HCT116 (cell line): ENCODE measurements at regions not wholly inside any gene's neighbourhood (a gene's known extent, or its start where the extent isn't known, plus 50 kb on each side); places are given as distances from the start of the nearest gene placed in this dataset.

ENCODE experiments used
- ATAC-seq: fragments of 200-7000 bp; cut with Tn5 transposase; 2 replicates; pipeline ENCODE4 v1.9.1; 2020; ENCODE audit warnings: mild to moderate bottlenecking, moderate library complexity
- BruUV-seq: library from RNA; stranded (reverse); fragments of 400-500 nt; replicated peaks from 2 replicates; lab custom pipeline; 2021; lab: Mats Ljungman, UMichigan
- CTCF ChIA-PET: fragments of 300-600 bp; sonication (Branson Sonifier 250); formaldehyde crosslinking; loops from one replicate; lab custom pipeline; 2021; ENCODE audit warnings: antibody characterized with exemption; lab: Charles Lee
- POLR2A ChIA-PET: fragments of 300-600, 350-600 bp; sonication (Branson Sonifier 250); formaldehyde crosslinking; loops from one replicate; lab custom pipeline; 2021; ENCODE audit warnings: antibody characterized with exemption; lab: Charles Lee
- RAD21 ChIA-PET, 2 experiments: fragments of 300-600 bp; sonication (Branson Sonifier 250); formaldehyde crosslinking; loops; one replicate each; lab custom pipeline; 2023; ENCODE audit warnings: low total read pairs in 2 of 2; ENCODE audit not compliant: uncharacterized antibody in 2 of 2, unreplicated experiment in 2 of 2, low non-redundant PET in 1 of 2; lab: Charles Lee
- DNase-seq: peaks from one replicate; pipeline ENCODE4 v3.0.0-alpha.2; 2010; ENCODE audit warnings: low read depth, low spot score
- H2AFZ ChIP-seq: fragments of 200-600 bp; shearing (Covaris generic), sonication (generic); 2 replicates; pipeline ENCODE4 v1.6.1; 2017; ENCODE audit warnings: low read depth, mixed run types, mixed read lengths, antibody characterized with exemption, low read length; ENCODE audit not compliant: poor library complexity, severe bottlenecking
- H3K27ac ChIP-seq: 2 replicates; pipeline ENCODE4 v1.5.1; 2012; ENCODE audit warnings: low read depth, low read length
- H3K27me3 ChIP-seq: fragments of 200-600 bp; sonication (generic); 2 replicates; pipeline ENCODE4 v1.6.1; 2016; ENCODE audit warnings: mixed run types, low read length, mixed read lengths; ENCODE audit not compliant: insufficient read depth
- H3K36me3 ChIP-seq, 2 experiments: fragments of 200-500 bp in 1 of 2; fragments of 200-600 bp in 1 of 2; sonication (Bioruptor generic) in 1 of 2; sonication (generic) in 1 of 2; 2 replicates each; pipeline versions ENCODE4 v1.5.1 to v1.6.1; 2014 to 2016; ENCODE audit warnings: low read length in 2 of 2, inconsistent platforms in 1 of 2, mixed read lengths in 1 of 2, mixed run types in 1 of 2; ENCODE audit not compliant: insufficient read depth in 2 of 2, control insufficient read depth in 1 of 2
- H3K4me1 ChIP-seq, 2 experiments: fragments of 200-600 bp in 1 of 2; sonication (generic) in 1 of 2; 2 replicates each; pipeline versions ENCODE4 v1.5.1 to v1.6.1; 2012 to 2017; ENCODE audit warnings: low read length in 2 of 2, inconsistent platforms in 1 of 2, mild to moderate bottlenecking in 1 of 2, mixed read lengths in 1 of 2, mixed run types in 1 of 2, moderate library complexity in 1 of 2; ENCODE audit not compliant: insufficient read depth in 2 of 2, control insufficient read depth in 1 of 2
- H3K4me2 ChIP-seq: fragments of 200-600 bp; sonication (generic); 2 replicates; pipeline ENCODE4 v1.6.1; 2017; ENCODE audit warnings: mixed run types, low read length, mixed read lengths
- H3K4me3 ChIP-seq, 2 experiments: fragments of 200-600 bp in 1 of 2; sonication (generic) in 1 of 2; replicated peaks in 1 of 2; 2 replicates each; pipeline ENCODE4 v1.5.1; 2011 to 2016; ENCODE audit warnings: low read length in 2 of 2, control low read depth in 1 of 2, low read depth in 1 of 2, mild to moderate bottlenecking in 1 of 2, mixed read lengths in 1 of 2, mixed run types in 1 of 2
- H3K79me2 ChIP-seq: fragments of 200-600 bp; sonication (generic); 2 replicates; pipeline ENCODE4 v1.6.1; 2017; ENCODE audit warnings: mild to moderate bottlenecking, mixed run types, low read length, moderate library complexity, mixed read lengths; ENCODE audit not compliant: insufficient read depth
- H3K9ac ChIP-seq: fragments of 200-600 bp; sonication (generic); 2 replicates; pipeline ENCODE4 v1.6.1; 2016; ENCODE audit warnings: low read length, mixed read lengths
- H3K9me2 ChIP-seq: fragments of 200-600 bp; sonication (generic), shearing (Covaris generic); 2 replicates; pipeline ENCODE4 v1.6.1; 2017; ENCODE audit warnings: mixed run types, mild to moderate bottlenecking, moderate library complexity; ENCODE audit not compliant: insufficient read depth
- H3K9me3 ChIP-seq, 2 experiments: fragments of 200-500 bp in 1 of 2; fragments of 200-600 bp in 1 of 2; sonication (Bioruptor generic) in 1 of 2; sonication (generic) in 1 of 2; 2 replicates each; pipeline ENCODE4 v1.6.1; 2014 to 2017; ENCODE audit warnings: low read length in 2 of 2, mixed read lengths in 2 of 2, inconsistent platforms in 1 of 2, low read depth in 1 of 2, mild to moderate bottlenecking in 1 of 2, mixed run types in 1 of 2, moderate library complexity in 1 of 2; ENCODE audit not compliant: control insufficient read depth in 1 of 2, insufficient read depth in 1 of 2
- H4K20me1 ChIP-seq: fragments of 200-600 bp; sonication (generic), shearing (Covaris generic); 2 replicates; pipeline ENCODE4 v1.6.1; 2017; ENCODE audit warnings: mixed run types, mild to moderate bottlenecking, moderate library complexity; ENCODE audit not compliant: insufficient read depth
- ATF3 ChIP-seq: IDR thresholded peaks from 2 replicates; pipeline ENCODE4 v1.6.1; 2012
- CBX3 ChIP-seq: IDR thresholded peaks from 2 replicates; pipeline ENCODE4 v1.6.1; 2012; ENCODE audit warnings: low read depth
- EZH2phosphoT487 ChIP-seq: fragments of 200-600 bp; IDR thresholded peaks from 2 replicates; pipeline ENCODE4 v1.6.1; 2018; ENCODE audit warnings: antibody characterized with exemption, borderline replicate concordance
- FOSL1 ChIP-seq: IDR thresholded peaks from 2 replicates; pipeline ENCODE4 v1.6.1; 2012; ENCODE audit warnings: low read depth
- JUND ChIP-seq: IDR thresholded peaks from 2 replicates; pipeline ENCODE4 v1.6.1; 2012
- MAX ChIP-seq: IDR thresholded peaks from 2 replicates; pipeline ENCODE4 v1.6.1; 2012
- POLR2A ChIP-seq: IDR thresholded peaks from 2 replicates; pipeline ENCODE4 v1.7.0; 2011; ENCODE audit warnings: borderline replicate concordance; ENCODE audit not compliant: insufficient read depth, insufficient read length; ENCODE audit errors: extremely low read depth
- POLR2AphosphoS5 ChIP-seq: IDR thresholded peaks from 2 replicates; pipeline ENCODE4 v1.6.1; 2011; ENCODE audit warnings: mild to moderate bottlenecking, low read depth, low read length, moderate library complexity
- RAD21 ChIP-seq: IDR thresholded peaks from 2 replicates; pipeline ENCODE4 v1.6.1; 2012; ENCODE audit warnings: low read depth, mild to moderate bottlenecking
- REST ChIP-seq: IDR thresholded peaks from 2 replicates; pipeline ENCODE4 v1.6.1; 2012; ENCODE audit warnings: low read depth
- SIN3A ChIP-seq: IDR thresholded peaks from 2 replicates; pipeline ENCODE4 v1.6.1; 2012; ENCODE audit warnings: low read depth
- SRF ChIP-seq: IDR thresholded peaks from 2 replicates; pipeline ENCODE4 v1.6.1; 2012; ENCODE audit warnings: low read depth
- TCF7L2 ChIP-seq: IDR thresholded peaks from 2 replicates; pipeline ENCODE4 v1.7.0; 2011; ENCODE audit warnings: borderline replicate concordance, inconsistent platforms; ENCODE audit not compliant: insufficient read depth, insufficient read length; ENCODE audit errors: extremely low read depth
- ZBTB33 ChIP-seq: IDR thresholded peaks from 2 replicates; pipeline ENCODE4 v1.6.1; 2011; ENCODE audit warnings: mild to moderate bottlenecking, low read length, moderate library complexity; ENCODE audit not compliant: insufficient replicate concordance; ENCODE audit errors: extremely low read depth
- ZFX ChIP-seq: fragments of 450-650 bp; IDR thresholded peaks from 2 replicates; pipeline ENCODE4 v1.6.1; 2017
- ZNF274 ChIP-seq: fragments of 200-500 bp; sonication (Bioruptor generic); IDR thresholded peaks from 2 replicates; pipeline ENCODE4 v1.6.1; 2014; ENCODE audit warnings: mild to moderate bottlenecking, low read depth, low read length, inconsistent platforms
- intact Hi-C: fragments of 100-400 bp; cut with micrococcal nuclease; formaldehyde crosslinking; loops from 2 replicates; pipeline ENCODE4 v1.10.0; 2022

GRCh38 chr21:28856588-28857250, 136.0 kb downstream of the LTN1 start:
- Histone ChIP-seq H3K9me2 (no peaks in the 10 kb centered on the region), H3K4me2 (no peak overlapping the region), H3K79me2 (no peaks in the 10 kb centered on the region), H2AFZ (no peak overlapping the region), H3K9me3 (no peaks in the 10 kb centered on the region), H4K20me1 (no peaks in the 10 kb centered on the region), H3K4me3 (no peak overlapping the region), H3K27ac (no peak overlapping the region), H3K36me3 (no peaks in the 10 kb centered on the region), H3K27me3 (no peaks in the 10 kb centered on the region), H3K9ac (no peak overlapping the region), H3K4me1 (no peaks in the 10 kb centered on the region)
- CTCF ChIA-PET: no interaction called here
- ATAC-seq (no peak), DNase-seq (no peak)
- POLR2A ChIA-PET: no interaction called here
- intact Hi-C loops: no loop called here
- RAD21 ChIA-PET: no interaction called here
- TF ChIP-seq JUND: no peak
- no TSS peak for BruUV-seq

- Histone ChIP-seq H3K27me3 (no peaks in the 10 kb centered on the region), H3K9ac (no peak overlapping the region), H3K4me1 (no peaks in the 10 kb centered on the region), H4K20me1 (no peaks in the 10 kb centered on the region), H3K27ac (no peak overlapping the region)
- RAD21 ChIA-PET: no interaction called here
- POLR2A ChIA-PET: no interaction called here
- intact Hi-C loops: no loop called here
- CTCF ChIA-PET: no interaction called here
- ATAC-seq (no peak), DNase-seq (no peak)
- no TSS peak for BruUV-seq
- no peak for TF ChIP-seq FOSL1
- no peak for TF ChIP-seq RAD21
- no peak for TF ChIP-seq POLR2AphosphoS5
- TF ChIP-seq ATF3: no peak
- no peak for TF ChIP-seq ZBTB33
- TF ChIP-seq SIN3A: no peak
- no peak for TF ChIP-seq CBX3
- no peak for TF ChIP-seq POLR2A
- no peak for TF ChIP-seq EZH2phosphoT487
- TF ChIP-seq REST: no peak
- no peak for TF ChIP-seq ZNF274
- no peak for TF ChIP-seq TCF7L2
- TF ChIP-seq MAX: no peak
- no peak for TF ChIP-seq SRF
- no peak for TF ChIP-seq ZFX
- TF ChIP-seq, all 23 proteins: peak for 0
- Histone ChIP-seq H3K4me3 (no peak overlapping the region), H3K4me2 (no peak overlapping the region), H2AFZ (no peak overlapping the region), H3K9me2 (no peaks in the 10 kb centered on the region), H3K79me2 (no peaks in the 10 kb centered on the region), H3K9me3 (no peaks in the 10 kb centered on the region), H3K36me3 (no peaks in the 10 kb centered on the region)
Observed at GRCh38 chr21:28852706-28853105, 140.0 kb downstream of the LTN1 start.
